ENCODE measurements at regions not wholly inside any gene's neighbourhood (a gene's known extent, or its start where the extent isn't known, plus 50 kb on each side); places are given as distances from the start of the nearest gene placed in this dataset.

GRCh38 chr7:156001496-156002260 lies 189.4 kb upstream of the SHH start:
- H3K27ac ChIP-seq = no peak overlapping the region
- ATAC-seq = no peak
- TF ChIP-seq POLR2A (IDR thresholded peaks at IDR 0.05) (no peak), POLR2AphosphoS5 (IDR thresholded peaks at IDR 0.05) (no peak), EP300 (IDR thresholded peaks at IDR 0.05) (no peak), CTCF (IDR thresholded peaks at IDR 0.05) (no peak)
- no peak overlapping the region for H3K4me3 ChIP-seq
- 80 to 87% methylated on average over 1 to 10 of the region's 25 CpGs for WGBS, 2 donors (ENCODE audit: low coverage in 1 of 2)
- no peaks in the 10 kb centered on the region for H3K9me3 ChIP-seq
- no peaks in the 10 kb centered on the region for H3K4me1 ChIP-seq
- no peaks in the 10 kb centered on the region for H3K36me3 ChIP-seq
- peaks cover 51% of the 10 kb centered on the region for H3K27me3 ChIP-seq

- Histone ChIP-seq H3K27ac (no peak overlapping the region), H3K27me3 (peaks cover 58% of the 10 kb centered on the region), H3K9me3 (no peaks in the 10 kb centered on the region), H3K36me3 (no peaks in the 10 kb centered on the region), H3K4me1 (no peaks in the 10 kb centered on the region), H3K4me3 (no peak overlapping the region)
- TF ChIP-seq CTCF (IDR thresholded peaks at IDR 0.05) (no peak), EP300 (IDR thresholded peaks at IDR 0.05) (no peak), POLR2AphosphoS5 (IDR thresholded peaks at IDR 0.05) (no peak), POLR2A (IDR thresholded peaks at IDR 0.05) (no peak)
- no peak for ATAC-seq
- 63 to 79% methylated on average over 7 to 10 of the region's 27 CpGs for WGBS, 2 donors (ENCODE audit: low coverage in 1 of 2)
Observed at GRCh38 chr7:156000601-156001396, 188.5 kb upstream of the SHH start.

- Histone ChIP-seq H3K36me3 (no peaks in the 10 kb centered on the region), H3K4me1 (no peaks in the 10 kb centered on the region), H3K27ac (no peak overlapping the region), H3K27me3 (peaks cover 58% of the 10 kb centered on the region), H3K4me3 (no peak overlapping the region), H3K9me3 (no peaks in the 10 kb centered on the region)
- TF ChIP-seq EP300 (IDR thresholded peaks at IDR 0.05) (no peak), POLR2A (IDR thresholded peaks at IDR 0.05) (no peak)
- no peak for ATAC-seq
- 87 to 95% methylated on average over 7 to 14 of the region's 29 CpGs for WGBS, 2 donors (ENCODE audit: low coverage in 1 of 2)
Observed at GRCh38 chr7:155999631-156000489, 187.6 kb upstream of the SHH start.

GRCh38 chr7:155998766-155999630 lies 186.7 kb upstream of the SHH start:
- WGBS, 2 donors (ENCODE audit: low coverage in 1 of 2) = 97 to 100% methylated on average over 1 to 13 of the region's 25 CpGs
- no peaks in the 10 kb centered on the region for H3K36me3 ChIP-seq
- H3K27me3 ChIP-seq = peaks cover 54% of the 10 kb centered on the region
- H3K4me1 ChIP-seq = no peaks in the 10 kb centered on the region
- H3K9me3 ChIP-seq = no peaks in the 10 kb centered on the region
- H3K4me3 ChIP-seq = no peak overlapping the region
- H3K27ac ChIP-seq = no peak overlapping the region
- TF ChIP-seq POLR2A (IDR thresholded peaks at IDR 0.05) = no peak
- no peak for TF ChIP-seq EP300 (IDR thresholded peaks at IDR 0.05)
- TF ChIP-seq POLR2AphosphoS5 (IDR thresholded peaks at IDR 0.05) = no peak
- no peak for TF ChIP-seq CTCF (IDR thresholded peaks at IDR 0.05)
- ATAC-seq = no peak
